HG03025 (cell line): ENCODE measurements at regions not wholly inside any gene's neighbourhood (a gene's known extent, or its start where the extent isn't known, plus 50 kb on each side); places are given as distances from the start of the nearest gene placed in this dataset.
"Not testable (repeated sequence)": the region's sequence is repeated elsewhere in the genome, so short reads cannot be mapped to it uniquely, and the experiment has no call there.

Experiments used
- ATAC-seq: cut with Tn5 transposase; IDR thresholded peaks from one replicate; pipeline ENCODE4 v1.9.1; 2021; ENCODE audit warnings: mild to moderate bottlenecking, moderate library complexity; ENCODE audit not compliant: unreplicated experiment, low FRiP score

DNA sequence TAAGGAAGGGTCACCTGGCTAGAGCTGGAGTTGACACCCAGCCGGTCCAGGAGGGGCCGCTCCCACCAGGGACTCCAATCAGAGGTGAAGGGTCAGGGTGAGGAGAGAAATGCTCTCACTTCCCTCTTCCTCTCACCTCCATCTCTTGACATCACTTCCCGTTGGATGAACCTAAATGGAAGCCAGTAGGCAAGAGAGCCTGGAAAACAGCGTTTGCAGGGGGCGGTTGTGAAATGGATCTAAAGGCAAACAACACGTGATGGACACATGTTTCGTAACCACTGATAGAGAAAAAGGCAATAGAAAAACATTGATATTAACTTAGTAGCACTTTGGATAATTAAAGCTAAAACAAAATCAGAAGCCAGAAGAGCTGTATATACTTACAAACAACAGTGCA is 105.6 kb upstream of the FOXA2 start:
- no peak for ATAC-seq

DNA sequence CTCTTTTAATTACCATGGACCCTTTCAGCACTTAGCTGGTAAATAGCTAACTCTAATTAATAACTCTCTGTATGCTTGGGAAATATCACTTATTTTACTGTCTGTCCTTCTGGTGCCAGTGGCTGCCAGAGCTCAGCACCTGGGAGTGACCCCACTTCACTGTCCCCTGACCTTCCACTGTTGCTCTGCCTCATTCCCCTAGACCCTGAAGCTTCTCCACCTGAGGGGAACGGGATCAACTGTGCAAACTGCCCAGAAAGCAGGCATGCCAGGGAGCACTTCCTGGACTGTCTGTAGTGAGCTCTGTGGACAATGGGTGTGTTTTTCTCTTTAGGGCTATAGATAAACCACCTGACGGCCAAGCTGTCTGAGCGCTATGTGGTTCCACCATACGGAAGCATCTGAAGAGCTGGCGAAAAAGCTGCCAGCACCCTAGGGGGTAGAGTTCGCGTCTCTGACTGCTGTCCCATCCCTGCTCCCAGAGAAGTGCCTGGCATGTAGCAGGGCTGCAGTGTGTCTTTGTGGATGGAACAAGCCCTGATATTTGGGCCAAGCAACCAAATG is 106.3 kb upstream of the FOXA2 start:
- ATAC-seq: no peak

DNA sequence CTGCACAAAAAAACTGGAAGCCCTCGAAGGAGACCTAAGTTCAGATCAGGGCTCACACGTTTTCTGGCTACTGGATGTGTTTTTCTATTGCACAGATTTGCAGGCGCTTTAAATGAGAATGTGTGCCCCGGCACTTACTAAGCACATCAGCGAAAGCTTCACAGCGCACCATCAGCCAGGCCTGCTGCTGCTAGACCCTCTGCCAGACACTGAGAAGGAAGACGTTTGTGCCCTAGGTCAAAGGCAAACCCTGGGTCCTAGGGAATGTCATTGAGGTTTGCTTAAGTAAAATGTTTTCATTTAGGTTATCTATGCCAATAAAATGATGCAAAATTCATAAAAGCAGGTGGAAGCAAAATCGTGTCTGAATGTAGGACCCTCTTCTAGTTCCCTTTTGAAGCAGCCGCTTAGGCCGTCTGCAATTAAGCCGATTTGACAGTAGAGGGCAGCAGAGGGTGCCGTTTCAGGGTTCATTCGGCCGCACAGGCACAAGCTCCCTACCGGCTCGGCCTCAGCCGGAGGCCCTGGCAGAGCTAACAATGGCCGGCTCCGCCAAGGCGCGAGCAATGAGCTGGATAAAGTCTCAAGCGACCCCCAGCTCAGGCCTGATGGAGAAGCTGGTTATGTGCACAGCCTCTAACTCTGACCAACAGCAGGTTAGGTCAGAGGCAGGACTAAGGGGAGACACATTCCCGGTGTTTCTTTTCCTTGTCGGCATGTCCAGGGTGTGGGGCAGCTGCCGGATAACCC is 107.2 kb upstream of the FOXA2 start:
- no peak for ATAC-seq

DNA sequence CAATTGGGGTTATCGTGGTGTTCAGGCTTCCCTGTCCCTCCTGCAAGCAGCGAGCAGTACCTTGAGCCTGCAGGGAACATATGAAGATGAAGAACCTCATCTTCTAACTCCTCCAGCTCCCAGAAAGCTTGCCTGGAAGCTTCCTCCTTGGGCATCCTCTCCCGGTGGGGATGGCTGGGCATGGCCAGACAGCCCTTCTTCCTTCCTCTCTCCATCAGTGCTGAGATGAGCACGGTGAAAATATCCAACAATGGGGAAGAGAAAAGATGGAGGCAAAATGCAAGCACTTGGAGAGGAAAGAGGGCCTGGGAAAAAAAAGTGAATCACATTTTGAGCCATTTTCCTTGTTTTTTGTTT is 107.7 kb upstream of the FOXA2 start:
- no peak for ATAC-seq

DNA sequence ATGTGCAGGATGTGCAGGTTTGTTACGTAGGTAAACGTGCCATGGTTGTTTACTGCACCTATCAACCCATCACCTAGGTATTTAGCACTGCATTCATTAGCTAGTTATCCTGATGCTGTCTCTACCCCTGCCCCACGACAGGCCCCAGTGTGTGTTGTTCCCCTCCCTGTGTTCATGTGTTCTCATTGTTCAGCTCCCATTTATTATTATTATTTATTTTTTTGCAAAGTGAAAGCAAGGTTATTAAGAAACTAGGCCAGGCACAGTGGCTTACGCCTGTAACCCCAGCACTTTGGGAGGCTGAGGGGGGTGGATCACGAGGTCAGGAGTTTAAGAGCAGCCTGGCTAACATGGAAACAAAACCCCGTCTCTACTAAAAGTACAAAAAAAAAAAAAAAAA is 108.2 kb upstream of the FOXA2 start:
- not testable (repeated sequence) for ATAC-seq

DNA sequence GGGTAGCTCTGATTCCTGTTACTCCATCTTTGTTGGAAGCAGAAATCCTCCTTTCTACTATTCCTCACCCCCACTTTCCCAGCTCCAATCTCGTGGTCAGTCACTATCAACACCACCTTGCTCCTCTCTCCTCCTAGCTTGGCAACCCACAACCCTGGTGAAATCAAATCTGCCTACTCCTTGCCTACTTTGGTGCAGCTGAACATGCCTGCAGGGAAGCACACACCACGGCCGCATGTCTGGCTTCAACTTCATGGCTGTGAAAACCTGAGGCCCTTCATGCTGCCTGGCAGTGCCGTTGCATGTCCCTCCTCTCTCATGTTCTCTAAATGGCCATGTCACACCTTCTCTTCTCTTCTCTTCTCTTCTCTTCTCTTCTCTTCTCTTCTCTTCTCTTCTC is 112.4 kb upstream of the FOXA2 start:
- no peak for ATAC-seq

DNA sequence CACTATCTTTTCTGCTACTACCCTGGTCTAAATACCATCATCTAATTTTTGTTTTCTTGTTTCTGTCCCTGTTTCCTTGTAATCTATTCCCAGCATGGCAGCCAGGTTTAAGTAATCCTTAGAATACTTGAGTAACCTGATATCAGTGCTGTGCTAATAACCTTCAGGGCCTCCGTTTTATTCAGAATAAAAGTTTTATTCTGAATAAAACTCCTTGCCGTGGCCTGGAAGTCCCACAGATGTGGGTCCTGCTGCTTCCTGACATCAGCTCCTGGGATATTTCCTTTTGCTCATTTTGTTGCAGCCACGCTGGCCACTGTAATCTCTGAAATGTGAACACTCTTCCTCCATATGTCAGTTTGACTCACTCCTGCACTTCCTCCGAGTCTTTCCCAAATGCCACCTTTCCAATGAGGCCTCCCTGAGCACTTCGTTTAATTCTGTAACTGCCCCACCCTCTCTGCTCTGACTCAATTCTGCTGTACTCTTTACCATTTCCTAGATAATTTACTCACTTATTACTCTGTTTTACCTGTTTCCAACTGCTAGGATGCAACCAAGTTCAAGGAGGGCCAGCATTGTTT is 114.0 kb upstream of the FOXA2 start:
- ATAC-seq: no peak

DNA sequence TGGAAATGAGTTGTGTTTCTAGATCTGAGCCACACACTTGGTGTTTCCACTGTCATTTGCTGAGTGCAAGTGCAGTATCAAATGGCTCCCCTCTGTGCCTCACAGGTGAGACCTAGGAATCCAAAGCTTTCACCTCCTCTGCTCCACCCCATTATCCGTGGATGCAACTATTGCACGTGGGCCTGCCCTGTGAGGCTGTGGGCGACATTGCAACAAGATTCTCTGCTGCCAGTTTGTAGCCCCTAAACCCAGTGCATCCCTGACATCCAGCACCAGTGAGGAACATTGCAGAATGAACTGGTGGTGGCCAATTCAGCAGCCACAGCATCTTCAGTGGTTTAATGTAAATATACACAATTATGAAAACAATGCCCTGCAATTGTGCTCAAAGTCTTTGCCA is 115.0 kb upstream of the FOXA2 start:
- no peak for ATAC-seq

DNA sequence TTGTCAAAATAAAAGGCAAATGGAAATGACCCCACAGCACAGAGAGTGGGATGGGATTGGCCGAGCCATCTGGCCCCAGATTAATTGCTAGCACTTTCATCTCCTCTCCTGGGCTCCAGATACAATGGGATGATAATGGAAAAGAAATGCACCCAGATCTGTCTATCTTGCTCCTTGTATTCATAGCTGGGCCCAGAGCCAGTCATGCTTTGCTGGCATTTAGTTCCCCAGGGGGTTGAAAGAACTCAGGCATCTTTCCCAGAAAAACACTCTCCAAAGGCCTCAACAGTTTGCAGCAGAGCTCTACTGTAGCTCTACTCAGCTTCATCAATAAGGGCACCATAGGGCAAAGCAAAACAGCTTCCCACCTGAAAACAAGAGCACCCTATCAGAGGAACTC is 116.0 kb upstream of the FOXA2 start:
- ATAC-seq: no peak

DNA sequence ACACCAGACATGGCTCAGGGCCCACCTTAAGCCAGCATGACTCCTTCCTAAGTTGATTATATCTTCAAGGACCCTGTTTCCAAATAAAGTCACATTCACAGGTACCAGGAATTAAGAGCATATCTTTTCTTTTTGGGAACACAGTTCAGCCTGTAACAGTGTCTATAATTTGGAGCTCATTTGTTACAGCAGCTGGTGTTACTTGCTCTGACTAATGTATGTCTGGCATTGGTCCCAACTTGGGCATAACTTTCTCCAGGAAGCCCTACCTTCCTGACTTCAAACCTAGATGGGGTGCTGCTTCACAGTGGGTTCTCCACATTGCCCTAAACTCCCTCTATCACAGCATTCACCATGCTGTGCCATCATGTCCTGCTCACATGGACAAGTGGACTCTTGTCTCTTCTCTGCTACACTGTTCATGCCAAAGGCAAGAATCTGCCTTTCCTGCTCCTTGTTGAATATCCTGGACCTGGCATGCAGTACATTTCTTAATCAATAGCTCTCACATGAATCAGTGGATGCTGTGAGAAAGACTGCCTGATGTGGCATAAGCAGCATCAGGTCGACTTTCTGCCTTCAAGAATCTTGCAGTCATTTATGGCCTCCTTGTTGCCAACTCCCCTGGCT is 117.4 kb upstream of the FOXA2 start:
- ATAC-seq: no peak

DNA sequence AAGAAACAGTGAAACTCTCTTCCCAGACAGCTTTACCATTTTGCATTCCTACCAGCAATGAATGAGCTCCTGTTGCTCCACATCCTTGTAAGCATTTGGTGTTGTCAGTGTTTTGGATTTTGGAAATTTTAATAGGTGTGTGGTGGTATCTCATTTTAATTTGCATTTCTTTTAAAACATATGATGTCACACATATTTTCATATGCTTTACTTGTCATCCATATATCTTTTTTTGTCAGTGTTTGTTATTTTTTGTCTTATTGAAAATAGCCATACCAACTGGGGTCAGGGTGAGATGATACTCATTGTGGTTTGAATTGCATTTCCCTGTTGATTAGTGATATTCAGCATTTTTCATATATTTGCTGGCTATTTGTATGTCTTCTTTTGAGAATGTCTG is 119.5 kb upstream of the FOXA2 start:
- no peak for ATAC-seq

DNA sequence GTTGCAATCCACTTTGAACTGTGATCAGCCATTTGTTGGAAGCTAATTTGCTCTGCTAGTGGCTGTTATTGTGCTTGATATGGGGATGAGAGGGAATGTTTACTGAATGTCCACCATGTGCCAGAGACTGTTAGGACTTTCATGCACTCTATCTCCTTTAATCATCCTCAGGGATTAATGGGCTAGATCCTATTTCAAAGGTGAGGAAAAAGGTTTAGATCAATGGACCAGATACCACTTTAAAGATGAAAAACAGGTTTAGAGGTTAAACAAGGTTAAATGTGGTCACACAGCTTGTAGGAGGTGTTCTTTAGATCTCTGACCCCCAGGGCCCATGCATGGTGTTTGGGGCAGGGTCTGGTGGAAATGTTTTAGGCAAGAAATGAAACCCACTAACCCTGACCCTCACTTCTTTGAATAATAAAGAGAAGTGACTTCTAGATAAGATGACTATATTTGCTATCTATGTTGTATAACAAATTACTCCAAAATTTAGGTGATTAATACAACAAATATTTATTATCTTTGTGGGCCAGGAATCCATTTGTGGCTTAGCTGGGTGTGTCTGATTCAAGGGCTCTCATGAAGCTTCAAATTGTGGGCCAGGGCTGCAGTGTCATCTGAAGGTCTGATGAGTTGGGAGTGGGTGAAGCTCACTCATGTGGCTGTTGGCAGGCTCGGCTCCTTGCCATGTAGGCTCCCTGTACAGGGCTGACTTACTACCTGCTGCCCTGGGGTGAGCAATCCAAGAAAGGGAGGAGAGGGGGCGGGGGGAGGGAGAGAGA is 127.8 kb upstream of the FOXA2 start:
- no peak for ATAC-seq

DNA sequence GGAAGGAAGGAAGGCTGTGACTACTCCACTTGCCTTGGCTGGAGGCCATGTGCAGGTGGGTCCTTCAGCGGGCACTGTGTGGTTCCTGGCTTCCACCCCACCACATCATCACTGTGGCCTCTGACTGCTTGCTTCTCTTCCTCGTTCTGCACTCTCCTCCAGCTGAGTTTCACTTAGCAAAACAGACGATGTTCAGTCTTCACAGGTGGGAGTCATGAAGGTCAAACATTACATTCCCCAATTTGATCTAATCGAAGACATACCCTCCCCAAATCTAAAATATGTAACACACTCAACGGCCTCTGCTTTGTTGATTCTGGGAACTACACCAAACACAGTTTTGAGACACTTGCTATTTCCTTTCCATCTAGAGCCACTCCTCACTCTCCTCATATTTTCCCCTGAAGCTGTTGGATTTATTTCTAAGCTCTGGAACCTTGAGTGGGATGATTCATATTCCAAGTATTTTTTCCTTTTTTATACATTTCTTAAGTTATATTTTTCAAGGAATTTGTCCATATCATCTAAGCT is 132.5 kb upstream of the FOXA2 start:
- no peak for ATAC-seq

DNA sequence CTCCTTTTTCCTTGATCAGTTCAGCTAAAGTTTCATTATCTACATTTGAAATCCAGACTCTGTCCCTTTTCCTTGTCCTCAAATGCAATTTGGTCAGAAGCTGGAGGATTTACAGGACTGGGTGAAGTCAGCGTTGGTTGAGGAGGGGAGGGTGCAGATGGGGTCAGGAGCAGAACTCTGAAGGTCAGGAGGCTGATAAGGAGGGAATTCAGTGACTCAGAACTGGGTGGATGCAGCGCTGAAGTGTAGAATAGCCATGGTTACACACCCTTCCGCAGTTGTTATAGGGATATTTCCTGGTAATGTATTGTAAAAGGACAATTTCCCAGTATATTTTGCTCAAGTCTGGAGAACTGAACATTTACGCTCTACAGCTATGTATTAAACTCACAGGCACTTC is 133.1 kb upstream of the FOXA2 start:
- ATAC-seq: no peak

DNA sequence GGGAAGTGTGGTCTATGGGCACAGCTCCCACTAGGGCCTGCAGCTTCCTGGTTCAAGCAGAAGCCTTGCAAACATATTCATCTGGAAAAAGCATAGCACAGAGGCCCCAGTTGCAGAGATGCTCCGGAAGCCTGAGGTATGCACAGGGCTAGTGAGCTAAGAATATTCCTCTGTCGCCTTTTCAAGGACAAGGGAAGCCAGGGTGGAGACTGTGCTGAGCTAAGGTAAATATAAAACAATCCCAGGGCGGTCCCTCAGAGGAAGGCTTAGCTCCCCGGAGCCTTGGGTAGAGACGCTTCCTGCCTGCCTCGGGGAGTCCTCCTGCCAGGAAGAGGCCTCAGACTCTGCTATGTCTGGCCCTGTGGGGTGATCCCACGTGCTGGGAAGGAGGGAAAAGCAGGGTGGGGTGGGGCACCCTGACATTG is 134.8 kb upstream of the FOXA2 start:
- ATAC-seq: no peak

DNA sequence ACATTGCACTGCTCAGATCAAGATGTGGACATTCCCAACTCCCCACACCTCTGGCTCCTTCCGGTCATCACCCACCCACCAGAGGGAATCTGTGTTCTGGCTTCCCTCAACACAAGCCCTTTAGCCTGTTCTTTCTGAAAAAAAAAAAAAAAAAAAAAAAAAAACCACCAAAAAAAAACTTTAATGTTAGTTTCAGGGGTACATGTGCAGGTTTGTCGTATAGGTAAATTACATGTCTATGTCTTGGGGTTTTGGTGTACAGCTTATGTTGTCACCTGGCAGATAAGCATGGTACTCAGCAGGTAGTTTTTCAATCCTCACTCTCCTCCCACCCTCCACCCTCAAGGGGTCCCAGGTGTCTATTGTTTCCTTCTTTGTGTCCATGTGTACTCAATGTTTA is 135.8 kb upstream of the FOXA2 start:
- ATAC-seq: no peak

DNA sequence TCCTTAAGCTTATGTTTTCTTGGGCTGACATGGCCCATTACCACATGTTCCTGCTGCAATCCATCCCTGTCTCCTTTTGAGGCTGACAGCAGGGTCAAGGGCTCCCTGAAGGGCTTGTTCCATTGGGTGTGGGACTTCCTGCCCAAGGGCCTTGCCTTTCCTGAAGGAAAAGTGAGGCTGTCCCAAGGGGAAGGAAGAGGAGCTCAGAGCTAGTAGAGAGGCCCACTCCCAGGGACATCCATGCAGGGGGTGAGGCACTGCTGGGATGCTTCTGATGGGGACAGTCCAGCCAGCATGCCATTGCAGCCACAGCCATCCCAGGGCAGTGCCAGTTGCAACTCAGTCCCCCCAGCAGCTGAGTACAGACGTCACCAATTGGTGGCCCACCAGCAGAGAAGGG is 138.4 kb upstream of the FOXA2 start:
- no peak for ATAC-seq

DNA sequence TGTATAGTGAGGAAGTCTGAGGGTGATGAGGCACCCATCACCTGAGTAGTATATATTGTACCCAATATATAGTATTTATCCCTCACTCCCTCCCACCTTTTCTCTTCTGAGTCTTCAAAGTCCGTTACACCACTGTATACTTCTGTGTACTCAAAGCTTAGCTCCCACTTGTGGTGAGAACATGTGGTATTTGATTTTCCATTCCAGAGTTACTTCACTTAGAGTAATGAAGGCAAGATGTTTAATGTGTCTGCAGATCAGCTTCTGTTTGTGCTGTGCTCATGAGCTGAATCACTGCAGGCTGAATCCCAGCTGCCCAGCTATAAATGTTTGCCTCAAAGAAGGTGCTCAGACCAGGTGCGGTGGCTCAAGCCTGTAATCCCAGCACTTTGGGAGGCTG is 139.3 kb upstream of the FOXA2 start:
- no peak for ATAC-seq

DNA sequence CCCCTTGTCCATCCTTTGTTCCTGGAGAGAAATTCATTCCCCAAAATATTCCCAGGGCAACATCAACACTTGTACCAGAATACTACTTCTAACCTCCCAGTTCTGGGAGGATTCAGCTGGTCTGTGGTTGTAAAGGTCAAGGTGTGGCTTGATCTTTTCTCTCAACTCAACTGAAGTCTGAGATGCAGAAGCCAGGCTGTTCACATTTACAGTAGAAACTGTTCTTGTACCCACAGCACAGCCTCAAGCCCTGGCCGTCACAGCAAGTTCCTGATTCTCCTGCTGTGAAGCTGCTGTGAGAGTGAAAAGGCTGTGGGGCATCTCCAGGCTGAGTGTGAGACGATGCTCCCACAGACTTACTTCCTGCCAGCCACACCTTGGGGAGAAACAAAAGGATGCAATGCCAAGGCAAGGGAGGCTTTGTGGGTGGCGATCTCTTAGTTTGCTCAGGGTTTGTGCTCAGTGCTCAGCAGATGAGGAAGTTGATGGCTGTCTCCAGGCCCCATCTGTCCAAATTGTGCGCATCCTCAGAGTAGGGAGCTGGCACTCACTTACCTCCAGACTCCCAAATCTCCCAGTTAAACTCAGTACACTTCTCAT is 143.9 kb upstream of the FOXA2 start:
- no peak for ATAC-seq

DNA sequence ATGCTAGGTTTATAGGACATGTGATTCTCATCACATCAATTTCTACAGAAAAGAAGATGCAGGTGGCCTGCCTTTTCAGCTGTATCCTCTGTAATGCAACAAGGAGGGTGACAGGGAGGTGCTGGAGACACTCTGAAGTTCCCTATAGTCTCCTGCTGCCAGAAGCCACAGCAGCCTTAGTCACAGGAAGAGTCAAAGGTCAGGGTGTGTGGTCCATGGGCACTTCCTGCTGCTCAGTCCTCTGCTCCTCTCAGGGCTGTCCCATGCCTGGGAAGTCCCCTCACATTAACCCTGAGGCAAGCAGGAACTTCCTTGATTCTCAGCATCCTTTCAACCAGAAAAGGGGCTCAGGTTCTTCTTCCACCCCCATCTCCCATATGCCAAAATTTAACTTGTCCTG is 144.8 kb upstream of the FOXA2 start:
- no peak for ATAC-seq
